CD8-positive, alpha-beta memory T cell (primary cell): ENCODE measurements at regions not wholly inside any gene's neighbourhood (a gene's known extent, or its start where the extent isn't known, plus 50 kb on each side); places are given as distances from the start of the nearest gene placed in this dataset.

Experiments
- CTCF ChIA-PET: fragments of 350-600 bp; sonication (Branson Sonifier 250); formaldehyde crosslinking; loops from one replicate; lab custom pipeline; 2021; ENCODE audit warnings: antibody characterized with exemption; lab: Charles Lee
- POLR2A ChIA-PET: fragments of 350-600 bp; sonication (Branson Sonifier 250); formaldehyde crosslinking; loops from one replicate; lab custom pipeline; 2021; ENCODE audit warnings: antibody characterized with exemption; lab: Charles Lee
- DNase-seq, 5 donors: peaks; one replicate each; pipeline versions ENCODE4 v3.0.0 to v3.0.0-alpha.2; 2020 to 2022; ENCODE audit warnings: mixed read lengths in 1 of 5
- H3K27ac ChIP-seq: one replicate; pipeline ENCODE4 v1.7.0; 2013; ENCODE audit warnings: low read depth, mild to moderate bottlenecking, low read length, moderate library complexity
- H3K27me3 ChIP-seq: 2 replicates; pipeline ENCODE4 v1.7.0; 2013; ENCODE audit warnings: low read length, mild to moderate bottlenecking; ENCODE audit not compliant: insufficient read depth, poor library complexity, severe bottlenecking
- H3K36me3 ChIP-seq: 2 replicates; pipeline ENCODE4 v1.7.0; 2013; ENCODE audit warnings: mild to moderate bottlenecking, low read length, moderate library complexity; ENCODE audit not compliant: insufficient read depth
- H3K4me1 ChIP-seq: 2 replicates; pipeline ENCODE4 v1.7.0; 2013; ENCODE audit warnings: mild to moderate bottlenecking, low read length, moderate library complexity; ENCODE audit not compliant: insufficient read depth
- H3K4me3 ChIP-seq: 2 replicates; pipeline ENCODE4 v1.7.0; 2013; ENCODE audit warnings: mild to moderate bottlenecking, low read length
- H3K9me3 ChIP-seq: 2 replicates; pipeline ENCODE4 v1.7.0; 2013; ENCODE audit warnings: mild to moderate bottlenecking, low read length
- H3K27ac Mint-ChIP-seq, 8 donors: one replicate each; pipeline ENCODE4 v1.8.0; 2020 to 2021; ENCODE audit warnings: mixed read lengths in 8 of 8, mild to moderate bottlenecking in 6 of 8, inconsistent platforms in 3 of 8, moderate library complexity in 3 of 8
- H3K27me3 Mint-ChIP-seq, 2 donors: one replicate each; pipeline ENCODE4 v1.8.0; 2020 to 2021; ENCODE audit warnings: mixed read lengths in 2 of 2, mild to moderate bottlenecking in 1 of 2, moderate library complexity in 1 of 2
- H3K36me3 Mint-ChIP-seq, 3 donors: one replicate each; pipeline ENCODE4 v1.8.0; 2020 to 2021; ENCODE audit warnings: mixed read lengths in 3 of 3, inconsistent platforms in 1 of 3, mild to moderate bottlenecking in 1 of 3
- H3K4me1 Mint-ChIP-seq, 3 donors: one replicate each; pipeline ENCODE4 v1.8.0; 2020 to 2021; ENCODE audit warnings: mixed read lengths in 3 of 3, inconsistent platforms in 1 of 3, mild to moderate bottlenecking in 1 of 3
- H3K4me3 Mint-ChIP-seq, 7 donors: one replicate each; pipeline ENCODE4 v1.8.0; 2020 to 2021; ENCODE audit warnings: mixed read lengths in 7 of 7, mild to moderate bottlenecking in 6 of 7, moderate library complexity in 4 of 7, inconsistent platforms in 2 of 7
- H3K9me3 Mint-ChIP-seq, 5 donors: one replicate each; pipeline ENCODE4 v1.8.0; 2020 to 2022; ENCODE audit warnings: mixed read lengths in 5 of 5, mild to moderate bottlenecking in 3 of 5, moderate library complexity in 2 of 5, inconsistent platforms in 1 of 5

- POLR2A ChIA-PET = no interaction called here
These were observed 756.4 kb upstream of the MMS22L start for GRCh38 chr6:98039443-98039842.

GRCh38 chr6:98039904-98040607 is 757.0 kb upstream of the MMS22L start:
- Mint-ChIP-seq H3K4me1 (no peaks in the 10 kb centered on the region), H3K27me3 (no peaks in the 10 kb centered on the region), H3K4me3 (no peak overlapping the region), H3K27ac (no peak overlapping the region), H3K36me3 (no peaks in the 10 kb centered on the region), H3K9me3 (peaks cover 0 to 5% (median 0%) of the 10 kb centered on the region in 5 donors)
- no peaks in the 10 kb centered on the region for H3K9me3 ChIP-seq
- no peaks in the 10 kb centered on the region for H3K27me3 ChIP-seq
- ChIA-PET POLR2A (no interaction called here), CTCF (no interaction called here)
- H3K36me3 ChIP-seq = no peaks in the 10 kb centered on the region
- H3K4me1 ChIP-seq = no peaks in the 10 kb centered on the region
- no peak overlapping the region for H3K4me3 ChIP-seq
- H3K27ac ChIP-seq = no peak overlapping the region
- DNase-seq = no peak

More at GRCh38 chr6:98039443-98039842, 756.4 kb upstream of the MMS22L start:
- no peak for DNase-seq
- Histone ChIP-seq H3K9me3 (no peaks in the 10 kb centered on the region), H3K4me3 (no peak overlapping the region), H3K36me3 (no peaks in the 10 kb centered on the region), H3K4me1 (no peaks in the 10 kb centered on the region), H3K27me3 (no peaks in the 10 kb centered on the region), H3K27ac (no peak overlapping the region)
- Mint-ChIP-seq H3K27ac (no peak overlapping the region), H3K9me3 (peaks cover 0 to 4% (median 0%) of the 10 kb centered on the region in 5 donors), H3K36me3 (no peaks in the 10 kb centered on the region), H3K27me3 (no peaks in the 10 kb centered on the region), H3K4me1 (no peaks in the 10 kb centered on the region), H3K4me3 (no peak overlapping the region)
- CTCF ChIA-PET = no interaction called here

- Histone ChIP-seq H3K27ac (no peak overlapping the region), H3K4me1 (no peaks in the 10 kb centered on the region), H3K4me3 (no peak overlapping the region), H3K27me3 (no peaks in the 10 kb centered on the region), H3K36me3 (no peaks in the 10 kb centered on the region), H3K9me3 (no peaks in the 10 kb centered on the region)
- Mint-ChIP-seq H3K4me3 (no peak overlapping the region), H3K36me3 (no peaks in the 10 kb centered on the region), H3K27me3 (no peaks in the 10 kb centered on the region), H3K4me1 (no peaks in the 10 kb centered on the region), H3K27ac (no peak overlapping the region), H3K9me3 (peaks cover 0 to 8% (median 0%) of the 10 kb centered on the region in 5 donors)
- CTCF ChIA-PET = no interaction called here
- DNase-seq = no peak
- POLR2A ChIA-PET = no interaction called here
These were observed 758.0 kb upstream of the MMS22L start for GRCh38 chr6:98041056-98041455.

- H3K36me3 Mint-ChIP-seq = no peaks in the 10 kb centered on the region
- no peak overlapping the region for H3K4me3 ChIP-seq
- CTCF ChIA-PET = no interaction called here
- POLR2A ChIA-PET = no interaction called here
- DNase-seq = no peak
- H3K27ac ChIP-seq = no peak overlapping the region
- H3K36me3 ChIP-seq = no peaks in the 10 kb centered on the region
- no peaks in the 10 kb centered on the region for H3K4me1 ChIP-seq
- H3K27me3 Mint-ChIP-seq = no peaks in the 10 kb centered on the region
- no peaks in the 10 kb centered on the region for H3K27me3 ChIP-seq
- no peaks in the 10 kb centered on the region for H3K9me3 ChIP-seq
- peaks cover 0 to 5% (median 0%) of the 10 kb centered on the region in 5 donors for H3K9me3 Mint-ChIP-seq
- H3K27ac Mint-ChIP-seq = no peak overlapping the region
- no peak overlapping the region for H3K4me3 Mint-ChIP-seq
- no peaks in the 10 kb centered on the region for H3K4me1 Mint-ChIP-seq
These were observed 758.9 kb upstream of the MMS22L start for GRCh38 chr6:98041921-98042320.

- Mint-ChIP-seq H3K36me3 (no peaks in the 10 kb centered on the region), H3K9me3 (peaks cover 0 to 10% (median 2%) of the 10 kb centered on the region in 5 donors), H3K27ac (no peak overlapping the region), H3K4me1 (no peaks in the 10 kb centered on the region), H3K4me3 (no peak overlapping the region), H3K27me3 (no peaks in the 10 kb centered on the region)
- POLR2A ChIA-PET = no interaction called here
- CTCF ChIA-PET = no interaction called here
- DNase-seq = no peak
- no peaks in the 10 kb centered on the region for H3K36me3 ChIP-seq
- no peak overlapping the region for H3K27ac ChIP-seq
- H3K27me3 ChIP-seq = no peaks in the 10 kb centered on the region
- H3K4me3 ChIP-seq = no peak overlapping the region
- H3K4me1 ChIP-seq = no peaks in the 10 kb centered on the region
- H3K9me3 ChIP-seq = no peaks in the 10 kb centered on the region
These were observed 761.1 kb upstream of the MMS22L start for GRCh38 chr6:98044151-98044561.

GRCh38 chr6:98044791-98045470 is 761.9 kb upstream of the MMS22L start:
- H3K36me3 Mint-ChIP-seq = no peaks in the 10 kb centered on the region
- no peak overlapping the region for H3K4me3 ChIP-seq
- no peaks in the 10 kb centered on the region for H3K36me3 ChIP-seq
- no peak overlapping the region for H3K27ac ChIP-seq
- ChIA-PET POLR2A (no interaction called here), CTCF (no interaction called here)
- H3K27ac Mint-ChIP-seq = no peak overlapping the region
- no peak for DNase-seq
- peaks cover 0 to 10% (median 2%) of the 10 kb centered on the region in 5 donors for H3K9me3 Mint-ChIP-seq
- no peaks in the 10 kb centered on the region for H3K4me1 Mint-ChIP-seq
- no peaks in the 10 kb centered on the region for H3K4me1 ChIP-seq
- H3K27me3 ChIP-seq = no peaks in the 10 kb centered on the region
- H3K9me3 ChIP-seq = no peaks in the 10 kb centered on the region
- no peaks in the 10 kb centered on the region for H3K27me3 Mint-ChIP-seq
- no peak overlapping the region for H3K4me3 Mint-ChIP-seq

- H3K4me1 Mint-ChIP-seq = no peaks in the 10 kb centered on the region
- no peaks in the 10 kb centered on the region for H3K4me1 ChIP-seq
- H3K4me3 Mint-ChIP-seq = no peak overlapping the region
- no peak overlapping the region for H3K4me3 ChIP-seq
- CTCF ChIA-PET = no interaction called here
- no peaks in the 10 kb centered on the region for H3K36me3 ChIP-seq
- H3K9me3 Mint-ChIP-seq = peaks cover 0 to 10% (median 3%) of the 10 kb centered on the region in 5 donors
- H3K27me3 ChIP-seq = no peaks in the 10 kb centered on the region
- DNase-seq = no peak
- H3K27ac ChIP-seq = no peak overlapping the region
- no peaks in the 10 kb centered on the region for H3K9me3 ChIP-seq
- H3K27ac Mint-ChIP-seq = no peak overlapping the region
- H3K27me3 Mint-ChIP-seq = no peaks in the 10 kb centered on the region
- H3K36me3 Mint-ChIP-seq = no peaks in the 10 kb centered on the region
- POLR2A ChIA-PET = no interaction called here
These were observed 764.1 kb upstream of the MMS22L start for GRCh38 chr6:98047164-98047563.

- Histone ChIP-seq H3K9me3 (no peaks in the 10 kb centered on the region), H3K27ac (no peak overlapping the region), H3K4me1 (no peaks in the 10 kb centered on the region), H3K4me3 (no peak overlapping the region), H3K36me3 (no peaks in the 10 kb centered on the region), H3K27me3 (no peaks in the 10 kb centered on the region)
- H3K36me3 Mint-ChIP-seq = no peaks in the 10 kb centered on the region
- peaks cover 0 to 10% (median 3%) of the 10 kb centered on the region in 5 donors for H3K9me3 Mint-ChIP-seq
- DNase-seq = no peak
- no peaks in the 10 kb centered on the region for H3K27me3 Mint-ChIP-seq
- no peaks in the 10 kb centered on the region for H3K4me1 Mint-ChIP-seq
- no peak overlapping the region for H3K4me3 Mint-ChIP-seq
- CTCF ChIA-PET = no interaction called here
- H3K27ac Mint-ChIP-seq = no peak overlapping the region
- POLR2A ChIA-PET = no interaction called here
These were observed 764.9 kb upstream of the MMS22L start for GRCh38 chr6:98047871-98048270.
